Endodermal cell (in vitro differentiated cells): ENCODE measurements at regions not wholly inside any gene's neighbourhood (a gene's known extent, or its start where the extent isn't known, plus 50 kb on each side); places are given as distances from the start of the nearest gene placed in this dataset.

Source experiments
- DNase-seq: peaks from one replicate; pipeline ENCODE4 v3.0.0-alpha.2; 2017
- H3K27ac ChIP-seq: 2 replicates; pipeline ENCODE4 v1.5.1; 2013; ENCODE audit warnings: mild to moderate bottlenecking, low read depth, low read length, moderate library complexity
- H3K27me3 ChIP-seq: 2 replicates; pipeline ENCODE4 v1.6.1; 2013; ENCODE audit warnings: mild to moderate bottlenecking, low read length, moderate library complexity; ENCODE audit not compliant: insufficient read depth, control insufficient read depth, poor library complexity, severe bottlenecking
- H3K36me3 ChIP-seq: 2 replicates; pipeline ENCODE4 v1.7.0; 2013; ENCODE audit warnings: mild to moderate bottlenecking, low read length, moderate library complexity; ENCODE audit not compliant: control insufficient read depth, insufficient read depth
- H3K4me1 ChIP-seq: one replicate; pipeline ENCODE4 v1.7.0; 2013; ENCODE audit warnings: low read length; ENCODE audit not compliant: control insufficient read depth, insufficient read depth
- H3K4me3 ChIP-seq: 2 replicates; pipeline ENCODE4 v1.5.1; 2013; ENCODE audit warnings: mild to moderate bottlenecking, low read length, moderate library complexity
- H3K9ac ChIP-seq: 2 replicates; pipeline ENCODE4 v1.6.1; 2013; ENCODE audit warnings: mild to moderate bottlenecking, low read length, moderate library complexity; ENCODE audit not compliant: poor library complexity, severe bottlenecking; ENCODE audit errors: extremely low read depth
- H3K9me3 ChIP-seq: 2 replicates; pipeline ENCODE4 v1.6.1; 2013; ENCODE audit warnings: mild to moderate bottlenecking, low read length, moderate library complexity; ENCODE audit not compliant: control insufficient read depth
- H3K27ac Mint-ChIP-seq: 2 replicates; pipeline ENCODE4 v1.8.0; 2020; ENCODE audit warnings: mixed read lengths
- H3K27me3 Mint-ChIP-seq: 2 replicates; pipeline ENCODE4 v1.8.0; 2021; ENCODE audit warnings: mild to moderate bottlenecking, mixed read lengths; ENCODE audit not compliant: insufficient read depth
- H3K36me3 Mint-ChIP-seq: 2 replicates; pipeline ENCODE4 v1.8.0; 2020; ENCODE audit warnings: low read depth, mixed read lengths
- H3K4me1 Mint-ChIP-seq: 2 replicates; pipeline ENCODE4 v1.8.0; 2020; ENCODE audit warnings: mixed read lengths
- H3K4me3 Mint-ChIP-seq: 2 replicates; pipeline ENCODE4 v1.8.0; 2020; ENCODE audit warnings: mild to moderate bottlenecking, moderate library complexity, mixed read lengths
- H3K9me3 Mint-ChIP-seq: 2 replicates; pipeline ENCODE4 v1.8.0; 2020; ENCODE audit warnings: mild to moderate bottlenecking, mixed read lengths
- CTCF ChIP-seq: fragments of 200-600 bp; sonication (generic); conservative IDR thresholded peaks from 2 replicates; pipeline ENCODE4 v1.5.0; 2021; ENCODE audit warnings: antibody characterized with exemption, mild to moderate bottlenecking
- WGBS, 2 experiments: methylation state at CpG; one replicate each; pipeline versions ENCODE4 v1.1.5 to v1.1.7; 2013; ENCODE audit warnings: missing lambda C conversion rate in 2 of 2, mixed read lengths in 1 of 2; ENCODE audit not compliant: insufficient coverage in 1 of 2, insufficient read length in 1 of 2; 5-methylcytosine and 5-hydroxymethylcytosine counted together

GRCh38 chr5:122629121-122629677 lies 145.7 kb upstream of the SNX2 start:
- no peaks in the 10 kb centered on the region for H3K27me3 Mint-ChIP-seq
- Histone ChIP-seq H3K27me3 (no peaks in the 10 kb centered on the region), H3K4me3 (no peak overlapping the region), H3K4me1 (no peaks in the 10 kb centered on the region), H3K27ac (no peak overlapping the region), H3K9me3 (peaks cover 11% of the 10 kb centered on the region), H3K36me3 (no peaks in the 10 kb centered on the region), H3K9ac (no peak overlapping the region)
- 90 to 96% methylated on average over 3 to 7 of the region's 7 CpGs for WGBS, 2 experiments
- H3K4me1 Mint-ChIP-seq: no peaks in the 10 kb centered on the region
- peaks cover 2% of the 10 kb centered on the region for H3K36me3 Mint-ChIP-seq
- DNase-seq: no peak
- TF ChIP-seq CTCF: no peak
- H3K27ac Mint-ChIP-seq: no peak overlapping the region
- H3K9me3 Mint-ChIP-seq: peaks cover 12% of the 10 kb centered on the region
- no peak overlapping the region for H3K4me3 Mint-ChIP-seq

- TF ChIP-seq CTCF: no peak
- no peak overlapping the region for H3K4me3 ChIP-seq
- no peaks in the 10 kb centered on the region for H3K27me3 Mint-ChIP-seq
- H3K4me1 Mint-ChIP-seq: peaks cover 8% of the 10 kb centered on the region
- H3K36me3 ChIP-seq: no peaks in the 10 kb centered on the region
- 100% methylated on average over 1 of the region's 1 CpG; no CpG with 5 or more reads in 1 of the 2 experiments for WGBS, 2 experiments
- no peak overlapping the region for H3K27ac Mint-ChIP-seq
- DNase-seq: no peak
- no peaks in the 10 kb centered on the region for H3K36me3 Mint-ChIP-seq
- H3K27me3 ChIP-seq: no peaks in the 10 kb centered on the region
- peaks cover 10% of the 10 kb centered on the region for H3K9me3 ChIP-seq
- H3K27ac ChIP-seq: no peak overlapping the region
- H3K9me3 Mint-ChIP-seq: peaks cover 27% of the 10 kb centered on the region
- no peak overlapping the region for H3K4me3 Mint-ChIP-seq
- H3K9ac ChIP-seq: no peak overlapping the region
- peaks cover 2% of the 10 kb centered on the region for H3K4me1 ChIP-seq
Observed at GRCh38 chr5:122638581-122638980, 136.3 kb upstream of the SNX2 start.

GRCh38 chr5:122639033-122639432 lies 135.8 kb upstream of the SNX2 start:
- no peak overlapping the region for H3K4me3 Mint-ChIP-seq
- no peak overlapping the region for H3K4me3 ChIP-seq
- no peaks in the 10 kb centered on the region for H3K36me3 ChIP-seq
- H3K9me3 ChIP-seq: peaks cover 10% of the 10 kb centered on the region
- peaks cover 27% of the 10 kb centered on the region for H3K9me3 Mint-ChIP-seq
- no peaks in the 10 kb centered on the region for H3K36me3 Mint-ChIP-seq
- WGBS, 2 experiments: 93 to 100% methylated on average over 1 to 6 of the region's 6 CpGs
- peaks cover 8% of the 10 kb centered on the region for H3K4me1 Mint-ChIP-seq
- H3K27ac ChIP-seq: no peak overlapping the region
- no peak overlapping the region for H3K9ac ChIP-seq
- no peak overlapping the region for H3K27ac Mint-ChIP-seq
- H3K27me3 ChIP-seq: no peaks in the 10 kb centered on the region
- DNase-seq: no peak
- no peaks in the 10 kb centered on the region for H3K27me3 Mint-ChIP-seq
- no peak for TF ChIP-seq CTCF
- H3K4me1 ChIP-seq: peaks cover 2% of the 10 kb centered on the region
